GM21723 (cell line): ENCODE measurements at regions not wholly inside any gene's neighbourhood (a gene's known extent, or its start where the extent isn't known, plus 50 kb on each side); places are given as distances from the start of the nearest gene placed in this dataset.

Experiments
- ATAC-seq: cut with Tn5 transposase; IDR thresholded peaks from one replicate; pipeline ENCODE4 v1.9.1; 2021; ENCODE audit warnings: mild to moderate bottlenecking, moderate library complexity; ENCODE audit not compliant: unreplicated experiment

DNA sequence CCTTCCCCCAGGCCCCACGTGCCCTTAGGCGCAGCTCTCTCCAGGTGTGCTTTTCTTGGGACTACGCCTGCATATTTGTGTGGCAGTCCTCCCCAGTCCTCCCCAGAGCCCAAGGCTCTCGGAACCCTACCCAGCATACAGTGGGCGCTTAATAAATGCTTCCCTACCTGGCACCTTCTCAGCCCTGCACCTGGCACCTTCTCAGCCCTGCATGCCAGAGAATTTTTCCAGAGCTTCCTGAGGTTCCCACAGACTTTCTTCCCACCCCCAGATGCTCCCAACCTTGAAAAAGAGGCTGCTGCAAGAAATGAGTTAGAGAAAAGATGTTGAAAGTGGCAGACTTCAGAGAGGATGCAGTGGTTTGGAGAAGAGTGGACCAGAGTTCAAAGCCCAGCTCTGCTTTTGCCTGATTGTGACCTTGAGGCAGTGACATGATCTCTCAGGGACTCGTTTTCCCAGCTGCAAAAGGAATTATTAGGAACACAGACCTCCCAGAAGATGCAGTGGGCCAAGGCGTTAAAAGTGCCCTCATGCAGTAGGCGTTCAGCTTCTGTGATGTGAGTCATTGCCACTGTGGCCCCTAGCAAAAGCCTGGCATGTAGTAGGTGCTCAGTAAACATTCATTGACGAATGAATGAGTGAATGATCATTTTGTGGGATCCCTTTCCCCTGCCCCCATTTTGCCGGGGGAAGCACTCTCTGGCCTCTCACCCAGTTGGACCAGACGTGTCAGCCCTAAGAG is 167.2 kb downstream of the PHETA1 start:
- ATAC-seq, result no peak

DNA sequence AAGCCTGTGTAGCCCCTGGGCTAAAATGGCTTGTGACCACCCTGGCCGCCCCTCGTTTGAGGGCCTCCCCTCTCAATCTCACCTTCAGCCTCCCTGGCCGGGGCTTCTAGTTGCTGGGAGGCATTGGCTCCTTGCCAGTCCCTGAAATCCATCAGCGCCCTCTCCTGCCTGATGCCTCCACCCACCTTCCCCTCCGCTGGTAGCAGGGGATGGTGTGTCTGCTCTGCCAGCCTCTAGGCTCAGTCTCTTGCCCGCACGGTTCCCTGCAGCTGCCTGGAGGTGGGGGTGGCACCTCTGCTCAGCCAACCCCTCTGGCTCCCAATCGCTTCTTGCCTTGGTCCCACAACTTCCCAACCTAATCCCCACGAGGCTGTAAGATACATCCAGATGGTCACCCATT is 167.9 kb downstream of the PHETA1 start:
- no peak for ATAC-seq

DNA sequence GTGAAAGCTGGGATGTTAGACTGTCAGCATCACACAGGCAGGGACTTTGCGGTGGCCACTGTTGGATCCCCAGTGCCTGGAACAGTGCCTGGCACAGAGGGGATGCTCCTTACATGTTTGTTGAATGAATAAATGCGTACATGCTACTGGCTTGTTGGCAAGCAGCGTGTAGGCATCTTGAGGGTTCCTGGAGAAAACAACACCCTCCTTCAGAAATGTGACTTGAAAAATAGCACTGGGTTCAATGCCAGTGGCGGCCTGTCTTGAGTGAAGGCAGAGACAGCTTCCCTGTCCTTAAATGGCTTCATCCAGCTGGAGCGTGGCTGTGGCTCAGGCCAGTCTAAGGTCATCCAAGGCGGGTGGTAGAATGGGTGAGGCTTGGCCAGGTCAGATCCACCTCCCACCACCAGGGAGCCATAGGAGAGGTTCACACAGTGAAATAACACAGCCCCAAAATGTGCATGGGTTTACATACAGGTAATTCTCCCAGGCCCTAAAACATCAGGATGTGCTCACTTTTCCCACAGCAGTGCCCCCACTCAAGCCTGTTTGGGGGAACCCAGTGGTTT is 171.4 kb downstream of the PHETA1 start:
- no peak for ATAC-seq

DNA sequence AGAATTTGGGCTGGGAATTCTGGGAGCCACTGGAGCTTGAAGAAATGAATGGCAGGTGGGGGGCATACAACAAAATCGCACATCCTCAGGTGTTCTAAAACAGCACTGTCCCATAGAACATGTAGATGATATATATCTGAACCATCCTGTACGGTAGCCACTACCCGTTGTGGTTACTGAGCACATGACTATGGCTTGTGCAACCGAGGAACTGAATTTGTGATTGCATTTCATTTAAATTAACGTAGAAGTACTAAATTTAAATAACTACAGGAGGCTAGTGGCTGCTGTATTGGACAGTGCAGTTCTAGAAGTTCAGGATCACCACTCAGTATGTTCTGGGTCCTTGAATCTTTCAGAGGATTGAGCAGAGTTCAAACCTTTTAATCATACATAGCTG is 172.4 kb downstream of the PHETA1 start:
- ATAC-seq, result no peak

DNA sequence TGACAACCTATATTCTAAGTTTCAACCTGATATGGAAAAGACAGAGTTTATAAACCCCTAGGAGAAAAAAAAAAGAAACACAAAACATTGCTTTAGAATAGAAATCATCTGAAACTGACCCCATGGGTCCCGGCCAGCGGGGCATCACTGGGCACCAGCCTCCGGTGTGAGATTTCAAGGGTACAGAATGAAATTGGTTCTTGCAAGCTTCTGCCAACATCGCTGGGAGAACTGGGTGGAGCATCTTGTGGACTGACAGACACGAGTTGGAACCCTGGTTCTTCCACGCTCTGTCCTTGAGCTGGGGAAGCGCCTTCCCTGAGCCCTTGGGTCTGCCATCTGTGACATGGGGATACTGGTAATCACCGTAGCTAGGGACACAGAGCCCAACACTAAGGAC is 173.6 kb downstream of the PHETA1 start:
- ATAC-seq, result no peak

DNA sequence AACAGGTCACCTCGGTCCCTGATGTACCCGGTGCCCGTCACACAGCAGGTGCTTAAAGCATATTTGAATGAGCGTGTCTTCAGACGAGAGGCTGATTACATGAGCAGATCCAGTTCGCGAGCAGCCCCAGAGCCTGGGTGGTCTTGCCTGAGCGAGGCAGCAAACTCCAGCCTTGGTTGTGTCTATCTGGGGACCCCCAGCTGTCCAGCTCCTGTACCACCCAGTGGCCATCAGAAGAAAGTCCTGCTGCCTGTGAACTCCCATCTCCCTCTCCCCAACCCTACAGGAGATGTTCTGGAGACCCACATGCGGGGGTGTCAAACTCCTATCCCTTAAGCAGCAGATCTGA is 174.2 kb downstream of the PHETA1 start:
- no peak for ATAC-seq

DNA sequence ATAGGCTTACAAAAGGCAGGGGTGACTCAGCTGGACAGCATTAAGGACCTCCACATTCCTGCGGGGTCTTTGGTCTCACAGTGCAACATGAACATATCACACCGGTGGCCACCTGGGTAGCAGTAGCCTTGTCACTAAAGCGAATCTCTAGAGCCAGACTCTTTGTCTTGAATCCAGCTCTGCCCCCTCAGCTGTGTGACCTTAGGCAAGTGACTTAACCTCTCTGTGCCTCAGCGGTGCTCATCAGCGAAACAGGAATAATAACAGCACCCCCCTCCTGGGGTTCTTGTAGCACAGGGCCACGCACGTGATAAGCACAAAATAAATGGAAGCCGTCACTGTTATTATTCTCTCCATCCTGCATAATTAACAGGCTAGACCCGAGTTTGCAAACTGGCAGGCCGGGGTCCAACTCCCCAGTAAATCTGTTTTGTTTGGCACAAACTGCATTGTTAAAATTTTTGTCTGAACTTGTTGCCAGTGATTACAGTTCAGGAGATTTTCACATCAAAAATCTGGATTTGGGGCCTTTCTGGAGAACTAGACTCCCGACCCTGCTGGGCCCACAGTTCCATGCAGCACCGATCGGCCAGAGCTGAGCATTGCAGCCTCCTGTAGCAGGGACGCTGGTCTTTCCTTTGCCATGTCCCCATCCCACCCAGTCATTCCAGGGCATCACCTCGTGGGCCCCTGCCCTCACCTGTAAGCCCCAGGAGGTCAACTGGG is 174.8 kb downstream of the PHETA1 start:
- ATAC-seq, result no peak

DNA sequence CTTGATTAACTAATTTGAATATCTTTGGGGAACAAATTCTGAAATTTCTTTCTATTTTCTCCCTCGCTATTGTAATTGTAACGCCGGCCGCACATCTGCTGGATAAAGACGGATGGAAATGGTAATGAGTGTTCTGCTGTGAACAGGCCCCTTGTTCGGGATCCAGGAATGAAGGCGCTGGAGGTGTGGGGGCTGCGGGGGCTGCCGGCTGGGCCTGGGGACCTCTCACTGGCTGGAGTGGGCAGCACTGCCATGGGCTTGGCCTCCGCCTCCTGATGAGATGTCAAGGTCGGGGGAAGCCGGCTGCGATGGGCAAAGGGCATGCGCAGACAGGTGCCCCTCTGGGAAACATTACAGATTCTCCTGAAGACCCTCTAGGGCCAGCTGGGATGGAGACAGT is 175.4 kb downstream of the PHETA1 start:
- no peak for ATAC-seq

DNA sequence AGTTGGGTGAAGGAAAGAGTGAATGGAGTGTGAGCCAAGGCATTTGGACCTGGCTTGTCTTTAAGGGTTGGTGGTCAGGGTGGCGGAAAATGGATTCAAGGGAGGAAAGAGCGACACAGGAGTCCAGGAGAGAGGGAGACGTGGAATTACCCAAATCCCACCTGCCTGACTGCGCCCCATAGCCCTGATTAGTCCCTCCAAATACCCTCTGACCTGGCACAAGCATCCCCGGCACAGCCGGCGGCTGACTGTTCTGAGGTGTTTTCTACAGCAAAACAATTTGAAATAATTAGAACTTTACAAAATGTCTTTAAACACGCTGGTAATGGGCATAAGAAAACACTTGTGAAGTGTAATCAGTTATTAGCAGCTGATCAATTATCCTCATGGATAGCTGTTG is 175.8 kb downstream of the PHETA1 start:
- no peak for ATAC-seq

DNA sequence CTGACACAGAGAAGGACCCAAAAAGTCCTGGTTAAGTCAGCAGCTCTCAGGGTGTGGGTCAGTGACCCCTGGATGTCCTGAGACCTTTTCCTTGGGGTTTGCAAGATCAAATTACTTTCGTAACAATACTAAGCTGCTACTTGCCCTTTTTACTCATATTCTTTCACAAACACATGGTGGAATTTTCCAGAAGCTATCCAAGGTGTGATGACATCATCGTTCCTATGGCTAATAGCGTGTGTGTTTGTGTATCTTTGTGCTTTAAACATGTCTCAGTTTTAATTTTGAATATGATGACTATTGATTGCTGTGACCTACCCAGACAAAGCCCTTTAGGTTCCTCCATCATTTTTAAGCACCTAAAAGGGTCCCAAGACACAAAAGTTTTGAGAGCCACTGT is 176.2 kb downstream of the PHETA1 start:
- no peak for ATAC-seq

DNA sequence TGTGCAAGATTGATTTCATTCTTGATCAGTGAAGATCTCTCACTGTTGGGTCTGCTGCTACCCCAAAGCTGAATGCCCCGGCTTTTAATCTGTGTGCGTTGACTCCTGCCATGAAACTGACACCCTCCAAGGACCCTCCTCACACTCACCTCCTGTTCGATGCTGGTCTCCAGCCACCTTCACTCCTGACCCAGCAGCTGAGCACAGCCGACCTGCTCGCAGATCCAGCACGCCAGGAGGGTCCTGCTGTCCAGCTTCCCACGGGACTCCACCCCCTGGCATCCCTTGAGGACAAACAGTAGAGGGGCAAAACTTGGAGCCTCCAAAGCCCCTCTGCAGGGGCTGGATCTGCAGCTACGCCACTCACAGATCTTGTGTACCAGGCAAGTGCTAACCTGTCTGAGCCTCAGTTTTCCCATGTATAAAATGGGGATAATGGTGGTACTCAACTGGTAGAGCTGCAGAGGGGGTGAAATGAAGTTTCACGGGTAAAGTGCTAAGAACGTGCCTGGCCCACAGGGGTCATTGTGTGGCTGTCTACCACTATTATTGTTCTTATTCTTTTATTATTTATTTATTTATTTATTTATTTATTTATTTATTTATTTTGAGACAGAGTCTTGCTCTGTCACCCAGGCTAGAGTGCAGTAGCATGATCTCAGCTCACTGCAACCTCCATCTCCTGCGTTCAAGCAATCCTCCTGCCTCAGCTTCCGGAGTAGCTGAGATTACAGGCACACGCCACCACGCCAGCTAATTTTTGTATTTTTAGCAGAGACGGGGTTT is 178.0 kb downstream of the PHETA1 start:
- ATAC-seq, result no peak

DNA sequence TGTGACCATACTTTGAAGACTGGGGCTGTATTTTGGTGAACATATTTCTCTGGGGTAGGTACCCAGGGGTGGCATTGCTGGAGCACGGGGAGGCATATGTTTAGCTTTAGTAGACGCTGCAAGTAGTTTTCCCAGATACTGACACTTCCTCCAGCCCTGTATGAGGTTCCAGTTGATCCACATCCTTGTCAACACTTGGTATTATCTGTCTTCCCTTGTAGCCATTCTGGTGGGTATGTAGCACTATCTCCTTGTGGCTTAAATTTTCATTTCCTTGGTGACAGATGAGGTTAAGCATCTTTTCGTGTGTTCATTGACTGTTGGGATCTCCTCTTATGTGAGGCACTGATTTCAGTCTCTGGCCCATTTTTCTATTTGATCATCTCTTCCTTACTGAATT is 179.1 kb downstream of the PHETA1 start:
- no peak for ATAC-seq

DNA sequence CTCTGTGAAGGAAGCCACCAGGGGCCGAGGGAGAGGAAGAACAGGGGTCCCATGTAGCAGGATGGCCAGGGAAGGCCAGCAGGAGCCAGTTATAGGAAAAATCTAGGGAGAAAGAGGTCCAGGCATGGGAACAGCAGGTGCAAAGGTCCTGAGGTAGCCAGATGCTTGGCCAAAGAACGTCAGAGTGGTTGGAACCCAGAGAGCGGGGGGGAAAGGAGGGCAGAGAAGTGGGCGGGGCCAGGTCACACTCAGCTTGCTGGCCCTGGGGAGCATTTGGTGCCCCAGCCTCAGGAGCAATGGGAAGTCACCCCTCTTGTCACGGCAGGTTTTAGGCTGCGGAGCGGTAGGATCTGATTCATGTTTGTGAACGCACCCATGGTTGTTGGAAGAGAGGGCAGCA is 180.5 kb downstream of the PHETA1 start:
- ATAC-seq, result no peak

DNA sequence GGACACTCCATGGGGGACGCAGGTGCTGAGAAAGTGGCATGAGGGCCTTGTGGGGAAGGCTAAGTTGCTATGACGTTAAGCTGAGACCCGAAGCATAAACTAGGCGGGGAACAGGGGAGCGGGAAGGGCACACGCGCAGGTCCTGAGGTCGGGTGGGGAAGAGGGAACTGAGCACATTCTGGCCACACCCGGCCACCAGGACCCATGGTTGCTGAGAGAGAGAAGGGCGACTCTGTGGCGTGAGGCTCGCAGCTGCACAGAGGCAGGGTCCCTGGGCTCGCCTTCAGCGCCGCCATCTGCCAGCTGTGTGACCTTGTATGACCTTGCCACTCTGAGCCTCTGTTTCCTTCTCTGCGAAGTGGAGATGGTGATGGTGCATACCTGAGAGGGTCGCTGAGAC is 182.5 kb downstream of the PHETA1 start:
- ATAC-seq, result no peak

DNA sequence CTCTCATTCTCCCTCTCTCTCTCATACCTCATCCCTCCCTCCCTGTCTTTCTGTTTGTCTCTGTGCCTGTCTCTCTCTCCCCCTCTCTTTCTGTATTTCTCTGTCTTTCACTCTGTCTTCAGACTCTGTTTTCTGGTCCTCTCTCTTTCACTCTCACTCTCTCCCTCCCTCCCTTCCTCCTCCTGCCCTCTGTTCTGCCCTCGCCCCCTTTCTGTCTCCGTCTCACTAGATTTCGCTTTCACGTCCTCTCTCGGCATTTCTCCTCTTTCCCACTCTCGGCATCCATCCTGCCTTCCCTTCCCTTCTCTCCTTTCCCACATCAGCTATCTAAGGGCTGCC is 183.0 kb downstream of the PHETA1 start:
- no peak for ATAC-seq

DNA sequence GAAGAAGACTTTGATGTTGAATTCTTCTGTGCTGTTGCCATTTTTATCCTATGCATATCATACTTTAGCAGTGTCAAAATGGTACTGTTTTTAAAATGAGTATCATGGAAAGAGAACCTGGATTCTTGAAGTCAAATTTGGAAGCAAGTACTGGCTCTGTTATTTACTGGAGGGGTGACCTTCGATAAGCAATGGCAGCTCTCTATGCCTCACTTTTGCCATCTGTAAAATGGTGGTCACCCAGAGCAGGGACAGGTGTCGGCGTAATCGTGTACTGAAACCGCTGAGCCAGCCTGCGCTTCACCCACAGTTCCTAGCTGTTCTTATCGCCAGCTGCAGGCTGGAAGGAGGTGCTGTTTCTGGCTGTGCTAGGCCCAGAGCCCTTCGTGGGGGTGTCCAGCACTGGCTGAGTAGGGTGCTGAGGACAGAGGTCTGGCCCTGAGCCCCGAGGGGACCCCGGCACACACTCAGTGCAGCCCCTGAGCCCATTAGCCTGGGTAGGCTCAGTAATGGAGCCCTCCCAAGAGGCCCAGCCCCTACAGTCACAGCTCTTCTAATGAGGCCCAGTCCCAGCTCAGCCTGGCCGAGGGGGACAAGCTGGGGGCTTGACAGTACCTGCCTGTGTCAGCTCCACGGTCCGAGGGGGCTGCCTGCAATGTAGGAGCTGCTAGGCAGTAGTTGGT is 183.5 kb downstream of the PHETA1 start:
- no peak for ATAC-seq

DNA sequence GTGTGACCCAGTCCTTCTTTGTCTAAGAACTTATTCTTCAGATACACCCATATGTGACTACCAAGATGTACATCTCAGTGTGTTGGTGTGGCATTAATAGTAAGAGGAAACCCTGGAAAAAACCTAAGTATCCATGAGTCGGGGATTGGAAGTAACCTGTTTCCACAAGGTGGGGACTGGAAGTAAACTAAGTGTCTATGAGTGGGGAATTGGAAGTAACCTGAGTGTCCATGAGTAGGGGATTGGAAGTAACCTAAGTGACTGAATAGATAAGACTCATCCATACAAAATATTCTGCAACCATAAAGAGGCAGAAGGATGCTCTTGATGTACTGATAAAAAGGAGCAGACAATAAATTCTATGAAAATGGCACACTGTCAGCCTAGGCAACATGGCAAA is 184.7 kb downstream of the PHETA1 start:
- ATAC-seq, result no peak

DNA sequence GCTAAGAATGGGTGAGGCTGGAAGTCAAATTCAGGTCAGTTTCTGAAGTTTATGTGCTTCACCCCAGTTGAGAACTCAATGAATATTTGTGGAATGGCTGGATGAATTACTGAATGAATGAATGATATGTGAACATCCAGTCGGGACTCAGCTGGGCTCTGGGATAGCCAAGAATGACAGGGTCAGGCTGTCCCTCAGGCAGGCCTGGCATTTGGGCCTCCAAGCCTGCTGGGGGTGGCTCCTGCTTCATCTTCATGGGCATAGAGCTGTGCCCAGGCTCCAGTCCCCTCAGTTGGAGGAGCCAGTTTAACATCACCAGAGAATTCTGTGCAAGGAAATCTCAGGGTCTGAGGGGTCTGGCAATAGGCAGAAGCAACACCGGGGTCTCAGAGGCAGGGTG is 185.8 kb downstream of the PHETA1 start:
- no peak for ATAC-seq

DNA sequence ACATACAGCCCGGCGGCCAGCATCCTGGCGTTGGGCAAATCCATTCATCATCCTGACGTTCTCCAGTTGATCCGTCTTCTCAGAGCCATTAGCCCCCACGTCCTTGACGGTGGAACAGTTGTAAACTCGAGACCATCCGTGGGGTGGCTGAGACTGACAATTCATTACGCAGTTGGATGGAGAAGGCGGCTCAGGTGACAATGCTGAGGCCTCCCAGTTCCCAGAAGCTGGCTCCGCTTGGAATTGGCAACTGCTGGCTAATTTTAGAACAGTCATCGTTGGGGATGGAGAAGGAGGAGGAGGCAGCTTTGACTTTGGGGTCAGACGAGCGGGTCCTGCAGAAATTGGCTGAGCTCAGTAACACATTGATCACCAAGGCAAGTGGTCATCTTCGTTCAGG is 186.5 kb downstream of the PHETA1 start:
- ATAC-seq, result no peak

DNA sequence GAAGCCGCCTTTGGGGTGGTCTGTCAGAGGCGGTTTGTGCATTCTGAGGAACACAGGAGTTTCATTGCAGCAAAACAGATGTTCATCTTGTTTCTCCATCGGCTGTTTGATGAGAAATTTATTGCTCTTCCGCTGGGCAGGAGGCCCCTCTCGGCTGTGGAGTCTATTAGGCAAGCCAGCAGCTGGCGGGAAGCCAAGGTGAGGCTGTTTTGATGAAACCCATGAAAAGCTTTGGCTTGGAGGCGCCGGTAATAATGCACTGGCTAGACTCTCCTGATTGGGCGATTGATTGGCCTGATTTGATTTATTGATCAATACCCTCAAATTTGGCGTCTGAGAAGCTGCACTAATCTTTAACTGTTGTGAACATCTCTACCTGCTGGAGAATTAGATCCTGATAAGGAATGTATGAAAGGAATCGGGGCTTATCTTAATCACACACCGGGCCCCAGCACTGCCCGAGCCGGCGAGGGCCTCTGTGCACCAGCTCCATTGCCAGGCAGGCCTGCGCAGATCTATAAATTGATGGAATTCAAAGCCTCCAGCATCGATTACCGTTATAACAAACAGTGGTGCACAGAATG is 187.7 kb downstream of the PHETA1 start:
- ATAC-seq, result no peak
